PC-9 (cell line): ENCODE measurements at regions not wholly inside any gene's neighbourhood (a gene's known extent, or its start where the extent isn't known, plus 50 kb on each side); places are given as distances from the start of the nearest gene placed in this dataset.

Experiments used
- EZH2 ChIP-seq: fragments of 200-600 bp; sonication (generic); IDR thresholded peaks from 2 replicates; pipeline ENCODE4 v1.8.0; 2017; ENCODE audit warnings: antibody characterized with exemption, low read depth
- TF ChIP-seq, protein P1 (sequence below): fragments of 200-600 bp; sonication (generic); conservative IDR thresholded peaks from 2 replicates; pipeline ENCODE4 v1.6.1; 2017; ENCODE audit warnings: mixed run types, antibody characterized with exemption, mild to moderate bottlenecking, moderate library complexity

- no peak for TF ChIP-seq EZH2
- TF ChIP-seq, protein P1, sequence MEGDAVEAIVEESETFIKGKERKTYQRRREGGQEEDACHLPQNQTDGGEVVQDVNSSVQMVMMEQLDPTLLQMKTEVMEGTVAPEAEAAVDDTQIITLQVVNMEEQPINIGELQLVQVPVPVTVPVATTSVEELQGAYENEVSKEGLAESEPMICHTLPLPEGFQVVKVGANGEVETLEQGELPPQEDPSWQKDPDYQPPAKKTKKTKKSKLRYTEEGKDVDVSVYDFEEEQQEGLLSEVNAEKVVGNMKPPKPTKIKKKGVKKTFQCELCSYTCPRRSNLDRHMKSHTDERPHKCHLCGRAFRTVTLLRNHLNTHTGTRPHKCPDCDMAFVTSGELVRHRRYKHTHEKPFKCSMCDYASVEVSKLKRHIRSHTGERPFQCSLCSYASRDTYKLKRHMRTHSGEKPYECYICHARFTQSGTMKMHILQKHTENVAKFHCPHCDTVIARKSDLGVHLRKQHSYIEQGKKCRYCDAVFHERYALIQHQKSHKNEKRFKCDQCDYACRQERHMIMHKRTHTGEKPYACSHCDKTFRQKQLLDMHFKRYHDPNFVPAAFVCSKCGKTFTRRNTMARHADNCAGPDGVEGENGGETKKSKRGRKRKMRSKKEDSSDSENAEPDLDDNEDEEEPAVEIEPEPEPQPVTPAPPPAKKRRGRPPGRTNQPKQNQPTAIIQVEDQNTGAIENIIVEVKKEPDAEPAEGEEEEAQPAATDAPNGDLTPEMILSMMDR, result peak; percentile 47
These were observed 960.3 kb upstream of the LRRN3 start for GRCh38 chr7:110130669-110131068.
